GM12872 (cell line): ENCODE measurements at regions not wholly inside any gene's neighbourhood (a gene's known extent, or its start where the extent isn't known, plus 50 kb on each side); places are given as distances from the start of the nearest gene placed in this dataset.

Experiments
- CTCF ChIP-seq: IDR thresholded peaks from 3 replicates; pipeline ENCODE4 v1.5.1; 2011; ENCODE audit warnings: low read depth, mild to moderate bottlenecking, low read length, moderate library complexity; ENCODE audit not compliant: insufficient read depth

- TF ChIP-seq CTCF: no peak
Measured at GRCh38 chr4:126843492-126844067, 789.2 kb upstream of the INTU start.

- TF ChIP-seq CTCF: no peak
Measured at GRCh38 chr4:126850286-126850685, 782.5 kb upstream of the INTU start.

GRCh38 chr4:126851391-126851790 is 781.4 kb upstream of the INTU start:
- TF ChIP-seq CTCF: no peak

- no peak for TF ChIP-seq CTCF
Measured at GRCh38 chr4:126853715-126854114, 779.0 kb upstream of the INTU start.

- no peak for TF ChIP-seq CTCF
Measured at GRCh38 chr4:126856906-126857305, 775.9 kb upstream of the INTU start.

- TF ChIP-seq CTCF: no peak
Measured at GRCh38 chr4:126859314-126859713, 773.4 kb upstream of the INTU start.

GRCh38 chr4:126859872-126860271 is 772.9 kb upstream of the INTU start:
- TF ChIP-seq CTCF: no peak
